Stimulated activated CD8-positive, alpha-beta memory T cell treated with anti-CD3 and anti-CD28 coated beads, Interleukin-7, amount 100 ng/mL, for 48 hours (primary cell): ENCODE measurements at regions not wholly inside any gene's neighbourhood (a gene's known extent, or its start where the extent isn't known, plus 50 kb on each side); places are given as distances from the start of the nearest gene placed in this dataset.

Experiments used
- DNase-seq, 2 donors: peaks; one replicate each; pipeline ENCODE4 v3.0.0-alpha.2; 2020; ENCODE audit warnings: low read depth in 1 of 2; ENCODE audit errors: extremely low read depth in 1 of 2

- no peak for DNase-seq
These were observed 222.0 kb upstream of the CPNE8 start for GRCh38 chr12:39127401-39127800.

DNA sequence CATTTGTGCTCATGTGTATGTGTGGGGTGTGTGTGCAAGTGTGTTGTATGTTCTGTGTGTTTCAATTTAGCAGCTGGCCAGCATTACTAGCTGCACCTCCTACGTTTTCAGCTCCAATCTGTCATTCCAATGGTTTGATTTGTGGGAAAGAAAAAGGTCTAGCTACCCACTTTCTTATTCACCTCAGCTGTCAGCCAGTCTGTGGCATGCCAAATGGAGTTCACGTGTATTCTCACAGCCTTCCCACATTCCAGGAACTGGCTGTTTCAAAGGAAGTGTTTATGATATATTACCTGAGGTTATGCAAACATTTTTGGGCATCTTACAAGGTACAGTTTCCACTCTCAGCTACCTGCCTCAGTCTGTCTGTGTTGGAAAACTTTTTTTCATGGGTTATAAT is 220.2 kb upstream of the CPNE8 start:
- no peak for DNase-seq

- DNase-seq = no peak
These were observed 219.4 kb upstream of the CPNE8 start for GRCh38 chr12:39124768-39125167.

- DNase-seq = no peak
These were observed 218.3 kb upstream of the CPNE8 start for GRCh38 chr12:39123580-39124253.

DNA sequence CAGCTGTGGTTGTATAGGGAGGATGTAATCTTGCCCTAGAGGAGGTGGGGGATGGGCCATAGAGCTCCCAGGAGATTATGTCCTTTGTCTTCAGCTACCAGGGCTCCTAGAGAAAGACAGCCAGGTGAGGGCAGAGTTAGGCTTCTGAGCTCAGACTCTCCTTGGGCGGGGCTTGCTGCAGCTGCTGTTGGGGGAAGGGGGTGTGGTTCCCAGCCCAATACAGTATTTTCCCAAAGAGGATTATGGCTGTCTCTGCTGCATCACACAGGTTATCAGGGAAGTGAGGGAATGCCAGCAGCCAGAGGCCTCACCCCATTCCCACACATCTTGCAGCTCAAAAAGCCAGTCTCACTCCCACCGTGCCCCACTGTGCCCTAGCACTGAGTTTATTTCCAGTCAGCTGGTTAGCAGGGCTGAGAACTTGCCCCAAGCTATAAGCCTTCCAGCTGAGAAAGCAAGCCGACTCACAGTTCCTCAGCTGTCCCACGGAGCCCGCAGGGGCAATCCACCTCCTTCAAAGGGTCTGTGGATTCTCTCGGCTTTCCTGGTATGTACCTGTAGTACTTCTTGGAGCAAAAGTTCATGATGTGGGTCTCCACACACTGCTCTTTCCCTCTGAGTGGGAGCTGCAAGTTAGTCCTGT is 217.3 kb upstream of the CPNE8 start:
- no peak for DNase-seq

GRCh38 chr12:39116861-39117260 is 211.5 kb upstream of the CPNE8 start:
- DNase-seq = no peak

DNA sequence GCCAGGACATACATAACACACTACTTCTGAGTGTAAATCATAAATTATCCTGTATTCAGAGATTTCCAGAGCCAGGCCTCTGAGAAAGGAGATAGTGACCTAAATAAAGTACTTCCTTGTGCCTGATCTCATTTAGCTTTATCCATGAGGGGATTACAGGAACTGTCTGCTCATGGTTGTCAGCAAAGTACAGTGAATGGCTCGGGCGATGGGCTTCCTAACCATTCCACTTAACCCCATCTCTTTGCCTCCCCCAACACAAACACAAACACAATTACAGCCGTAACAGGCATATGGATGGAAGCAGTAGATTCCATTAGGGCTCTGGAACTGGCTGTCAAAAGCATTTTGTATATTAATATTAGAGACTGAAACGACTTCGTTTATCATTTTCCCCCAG is 206.7 kb upstream of the CPNE8 start:
- no peak for DNase-seq

DNA sequence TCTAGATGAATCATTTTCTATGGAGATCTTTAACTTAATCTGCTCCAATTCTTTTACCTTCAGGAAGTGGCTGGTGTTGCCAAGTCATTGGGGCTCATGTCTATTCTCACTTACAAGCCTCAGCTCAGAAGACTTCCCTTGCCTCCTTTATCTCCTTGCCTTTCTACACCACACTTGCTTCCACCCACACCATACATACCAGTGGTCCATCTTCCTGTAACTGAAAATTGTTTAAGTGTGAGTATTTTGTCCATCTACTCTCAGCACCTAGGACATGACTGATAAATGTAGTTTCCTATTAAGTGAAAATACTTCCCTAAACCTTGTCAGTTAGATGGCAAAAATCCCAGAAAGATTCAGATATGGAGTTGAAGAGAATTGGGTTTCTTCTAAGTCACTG is 199.7 kb upstream of the CPNE8 start:
- DNase-seq = no peak

GRCh38 chr12:39103552-39104165 is 198.3 kb upstream of the CPNE8 start:
- DNase-seq = no peak

DNA sequence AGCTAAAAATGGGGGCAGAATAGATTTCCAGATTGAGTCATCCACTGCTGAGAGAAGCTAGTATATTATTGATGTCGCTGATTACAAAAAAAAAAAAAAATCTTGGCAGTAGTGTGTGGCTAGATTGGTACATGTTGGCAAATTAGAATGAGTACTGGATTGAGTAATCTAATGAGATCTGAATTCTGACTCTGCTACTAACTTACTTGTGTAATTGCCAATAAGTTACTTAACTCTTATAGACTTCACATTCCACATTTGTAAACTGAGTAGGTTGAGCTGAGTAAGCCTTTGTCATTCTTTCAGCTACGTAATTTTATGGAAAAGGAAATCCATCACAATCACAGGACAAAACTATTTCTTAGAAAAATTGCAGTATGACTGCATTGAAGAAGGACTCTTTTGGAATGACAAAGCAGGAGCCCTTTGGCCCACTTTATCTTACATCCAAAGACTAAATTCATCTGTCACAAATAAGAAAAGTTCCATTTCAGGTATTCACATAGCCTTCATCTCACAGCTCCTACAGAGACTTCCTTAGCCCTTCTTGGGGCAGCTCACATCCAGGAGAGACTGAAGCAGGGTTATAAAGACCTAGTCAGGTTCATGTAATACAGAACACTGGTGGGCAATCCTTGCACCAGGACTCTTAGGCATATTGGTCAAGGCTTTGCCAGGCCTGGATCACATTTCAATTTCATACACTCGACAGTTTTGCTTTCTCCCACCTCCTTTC is 197.3 kb upstream of the CPNE8 start:
- DNase-seq = no peak

DNA sequence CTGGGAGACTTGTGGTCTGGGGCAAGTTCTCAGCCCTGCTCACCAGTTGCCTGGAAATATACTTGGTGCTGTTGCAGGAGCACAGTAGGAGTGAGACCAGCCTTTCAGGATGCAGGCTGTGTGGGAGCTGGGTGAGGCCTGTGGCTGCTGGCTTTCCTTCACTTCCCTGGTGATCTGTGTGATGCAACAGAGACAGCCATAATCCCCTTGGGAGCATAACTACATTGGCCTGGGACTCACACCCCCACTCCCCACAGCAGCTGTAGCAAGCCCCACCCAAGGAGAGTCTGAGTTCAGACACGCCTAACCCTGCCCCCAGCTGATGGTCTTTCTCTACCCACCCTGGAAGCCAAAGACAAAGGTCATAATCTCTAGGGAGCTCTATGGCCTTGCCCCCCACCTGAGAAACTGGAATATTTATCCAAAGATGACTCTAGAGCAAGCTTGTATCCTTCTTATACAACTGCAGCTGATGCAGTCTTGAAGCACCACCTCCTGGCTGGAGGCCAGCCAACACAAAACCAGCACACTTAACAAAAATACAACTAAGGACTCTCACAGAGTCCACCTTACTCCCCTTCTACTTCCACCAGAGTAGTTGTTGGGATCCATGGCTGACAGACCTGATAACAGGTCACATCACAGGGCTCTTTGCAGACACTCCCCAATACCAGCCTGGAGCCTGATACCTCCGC is 190.4 kb upstream of the CPNE8 start:
- no peak for DNase-seq

DNA sequence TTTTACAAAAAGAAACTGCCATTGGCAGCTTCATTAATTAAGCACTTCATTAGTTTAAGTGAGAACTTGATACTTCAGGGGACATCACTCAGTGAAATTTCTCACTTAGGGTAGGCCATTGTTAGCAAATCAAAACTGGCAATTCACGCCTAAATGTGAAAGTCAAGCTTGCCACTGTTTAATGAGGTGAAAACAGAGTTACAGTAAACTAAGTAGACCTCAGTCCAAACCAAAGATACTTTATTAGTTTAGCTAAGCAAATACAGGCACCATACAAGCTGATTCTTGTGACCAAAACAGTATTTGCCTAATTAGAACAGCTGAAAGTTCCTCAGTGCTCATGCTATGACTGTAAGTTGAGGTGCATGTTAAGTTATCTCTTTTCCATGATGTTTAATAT is 176.5 kb upstream of the CPNE8 start:
- no peak for DNase-seq

DNA sequence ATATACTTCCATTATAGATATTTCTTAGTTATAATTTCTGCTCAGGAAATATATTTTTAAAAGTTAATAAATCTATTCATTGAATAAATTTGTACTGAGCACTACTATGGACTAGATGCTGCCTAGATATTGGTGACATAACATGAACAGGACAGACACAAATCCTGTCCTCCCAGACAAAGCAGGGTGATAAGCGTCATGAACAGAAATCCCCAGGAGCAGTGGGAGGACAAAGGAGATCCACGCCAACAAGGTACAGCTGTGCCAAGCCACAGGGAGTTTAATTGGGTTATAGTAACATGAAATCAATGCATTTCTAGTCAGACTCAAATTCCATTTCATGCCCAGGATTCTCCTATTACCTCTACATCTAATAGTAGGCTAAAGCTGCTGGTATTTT is 171.8 kb upstream of the CPNE8 start:
- no peak for DNase-seq

DNA sequence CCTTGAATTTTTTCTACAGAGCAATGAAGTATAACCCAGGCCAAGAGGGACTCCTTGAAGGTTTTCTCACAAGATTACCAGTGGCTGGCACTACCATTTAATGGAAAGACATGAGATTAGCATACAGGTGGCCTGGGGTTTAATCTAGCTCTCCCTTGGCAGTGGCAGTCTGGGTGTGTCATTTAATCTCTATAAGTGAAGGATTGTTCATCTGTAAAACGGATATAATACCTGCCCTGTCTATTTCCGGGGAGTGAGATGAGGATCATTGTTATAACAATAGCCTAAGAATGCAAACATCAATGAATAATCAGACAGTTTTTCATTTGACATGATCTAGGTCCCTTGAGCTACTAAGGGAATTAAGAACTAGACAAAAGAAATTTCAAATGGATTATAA is 168.7 kb upstream of the CPNE8 start:
- no peak for DNase-seq

DNA sequence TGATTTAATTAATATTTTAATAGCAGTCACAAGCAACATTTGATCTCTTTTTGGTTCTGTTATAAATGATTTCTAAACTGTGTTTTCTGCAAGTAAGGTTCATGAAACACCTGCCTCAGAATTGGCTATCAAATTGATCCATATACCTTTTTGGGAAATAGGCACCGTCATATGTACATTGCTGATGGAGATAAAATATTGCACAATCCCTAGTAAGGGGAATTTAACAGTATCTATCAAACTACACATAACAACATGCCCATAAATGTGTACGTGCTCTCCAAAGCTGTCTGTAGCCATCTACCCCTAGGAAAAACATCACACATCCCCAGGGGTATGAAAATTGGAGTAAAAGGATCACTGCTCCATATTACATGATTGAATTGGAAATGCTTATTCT is 167.3 kb upstream of the CPNE8 start:
- DNase-seq = no peak

DNA sequence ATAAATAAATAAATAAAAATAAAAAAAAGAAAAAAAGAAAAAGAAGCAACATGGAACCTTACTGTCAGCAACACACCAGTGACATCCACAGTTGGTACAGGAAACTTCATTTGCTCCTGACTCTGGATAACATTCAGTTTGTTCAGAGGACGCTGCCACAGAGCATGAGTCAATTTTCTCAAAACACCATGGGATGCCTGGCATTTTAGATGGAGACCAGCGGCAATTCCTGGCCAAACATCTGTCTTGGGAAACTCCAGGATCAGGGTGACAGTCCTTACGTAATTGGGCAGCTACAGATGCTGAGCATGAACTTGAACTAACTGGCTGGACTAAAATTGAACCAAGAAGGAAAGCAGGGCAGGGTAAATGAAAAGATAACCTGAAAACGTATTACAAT is 166.2 kb upstream of the CPNE8 start:
- no peak for DNase-seq

GRCh38 chr12:39070775-39071174 is 165.4 kb upstream of the CPNE8 start:
- DNase-seq = no peak

GRCh38 chr12:39065455-39065854 is 160.1 kb upstream of the CPNE8 start:
- DNase-seq = no peak

DNA sequence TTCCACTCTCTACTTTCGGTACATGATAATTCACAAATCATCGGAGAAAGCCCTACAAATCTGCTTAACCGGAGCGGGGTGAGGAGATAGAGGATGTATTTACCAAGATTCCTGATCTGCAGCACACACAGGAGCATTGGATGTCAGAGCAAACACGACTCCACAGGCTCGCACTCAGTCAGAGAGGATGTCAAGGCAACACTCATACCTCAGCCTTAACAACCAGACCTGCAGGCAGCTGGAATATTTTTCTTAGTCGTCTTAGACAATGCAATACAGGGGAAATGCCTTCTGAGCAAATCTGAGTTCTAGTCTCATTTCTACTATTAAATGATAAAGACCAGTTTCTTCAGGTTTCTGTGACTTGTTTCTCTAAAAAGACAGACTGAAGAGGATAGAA is 159.3 kb upstream of the CPNE8 start:
- no peak for DNase-seq

DNA sequence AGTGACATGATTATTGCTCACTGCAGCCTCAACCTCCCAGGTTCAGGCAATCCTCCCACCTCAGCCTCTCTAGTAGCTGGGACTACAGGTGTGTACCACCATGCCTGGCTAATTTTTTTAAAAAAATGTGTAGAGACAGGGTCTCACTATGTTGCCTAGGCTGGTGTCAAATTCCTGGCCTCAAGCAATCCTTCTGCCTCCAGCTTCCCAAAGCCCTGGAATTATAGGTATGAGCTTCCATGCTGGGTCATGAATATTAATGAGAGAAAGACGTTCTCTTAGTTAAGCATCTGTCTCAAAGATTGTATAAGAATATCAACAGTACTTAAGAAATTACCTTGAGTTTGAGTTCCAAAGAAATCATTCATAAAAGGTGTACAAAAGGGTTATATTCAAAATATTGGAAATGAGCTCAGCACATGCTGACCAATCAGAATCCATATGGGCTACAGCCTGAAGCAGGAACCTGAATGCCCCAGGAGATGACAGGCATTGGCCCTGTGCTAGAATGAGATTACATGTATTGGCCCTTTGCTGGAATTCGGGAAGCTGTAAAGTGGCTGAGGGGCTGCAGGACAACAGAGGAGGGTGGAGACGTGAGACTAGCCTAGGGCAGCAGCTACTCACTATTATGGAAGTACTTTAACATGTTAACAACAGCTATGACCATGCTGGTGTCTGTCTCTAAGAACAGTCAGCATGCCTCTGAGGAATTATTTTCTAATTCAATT is 157.0 kb upstream of the CPNE8 start:
- DNase-seq = no peak

DNA sequence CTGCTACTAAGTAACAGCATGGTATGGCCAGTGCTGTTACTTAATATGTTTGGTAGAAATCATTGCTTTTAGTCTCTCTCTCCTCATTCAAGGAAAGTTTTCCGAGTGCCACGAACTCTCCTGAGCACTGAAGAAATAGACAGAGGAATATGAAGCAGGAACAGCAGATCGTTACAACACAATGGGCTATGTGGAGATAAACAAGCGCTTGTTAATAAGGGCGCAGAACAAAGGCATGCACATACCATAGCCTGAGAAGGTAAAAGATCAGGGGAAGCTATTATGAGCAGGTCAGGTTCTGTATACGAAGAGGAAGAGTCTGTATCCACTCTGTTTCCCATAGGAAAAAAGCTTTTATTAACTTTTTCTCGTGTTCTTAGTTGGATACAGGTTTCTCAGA is 156.2 kb upstream of the CPNE8 start:
- no peak for DNase-seq
